ENCODE measurements at regions not wholly inside any gene's neighbourhood (a gene's known extent, or its start where the extent isn't known, plus 50 kb on each side); places are given as distances from the start of the nearest gene placed in this dataset.

- H3K27ac ChIP-seq: no peak overlapping the region
These were observed 229.2 kb downstream of the MRPS30 start for GRCh38 chr5:45037927-45038326.

GRCh38 chr5:45038366-45038987 lies 229.7 kb downstream of the MRPS30 start:
- DNase-seq (ENCODE audit: low read depth in 1 of 2, low spot score in 2 of 2): peak in 1 of 2 experiments; percentile 61
- Histone ChIP-seq H3K27ac (no peak overlapping the region), H3K27me3 (replicated peaks) (no peaks in the 10 kb centered on the region), H3K4me1 (replicated peaks) (no peaks in the 10 kb centered on the region), H3K36me3 (no peaks in the 10 kb centered on the region), H3K9me3 (replicated peaks) (no peaks in the 10 kb centered on the region), H3K4me3 (no peak overlapping the region)

More at GRCh38 chr5:45037927-45038326, 229.2 kb downstream of the MRPS30 start:
- no peaks in the 10 kb centered on the region for H3K4me1 ChIP-seq (replicated peaks)
- no peaks in the 10 kb centered on the region for H3K27me3 ChIP-seq (replicated peaks)
- H3K4me3 ChIP-seq: no peak overlapping the region
- H3K9me3 ChIP-seq (replicated peaks): no peaks in the 10 kb centered on the region
- no peaks in the 10 kb centered on the region for H3K36me3 ChIP-seq
- DNase-seq (ENCODE audit: low read depth in 1 of 2, low spot score in 2 of 2): no peak

- H3K27me3 ChIP-seq (replicated peaks): no peaks in the 10 kb centered on the region
- no peaks in the 10 kb centered on the region for H3K36me3 ChIP-seq
- DNase-seq (ENCODE audit: low read depth in 1 of 2, low spot score in 2 of 2): no peak
- H3K27ac ChIP-seq: no peak overlapping the region
- no peak overlapping the region for H3K4me3 ChIP-seq
- H3K4me1 ChIP-seq (replicated peaks): no peaks in the 10 kb centered on the region
- no peaks in the 10 kb centered on the region for H3K9me3 ChIP-seq (replicated peaks)
These were observed 233.5 kb downstream of the MRPS30 start for GRCh38 chr5:45042283-45042682.

- Histone ChIP-seq H3K4me3 (no peak overlapping the region), H3K27ac (no peak overlapping the region), H3K36me3 (no peaks in the 10 kb centered on the region), H3K4me1 (replicated peaks) (peaks cover 14% of the 10 kb centered on the region), H3K9me3 (replicated peaks) (no peaks in the 10 kb centered on the region), H3K27me3 (replicated peaks) (no peaks in the 10 kb centered on the region)
- DNase-seq (ENCODE audit: low read depth in 1 of 2, low spot score in 2 of 2): no peak
These were observed 248.8 kb downstream of the MRPS30 start for GRCh38 chr5:45057564-45057963.

- Histone ChIP-seq H3K4me1 (replicated peaks) (peaks cover 14% of the 10 kb centered on the region), H3K36me3 (no peaks in the 10 kb centered on the region), H3K27ac (peak overlapping the region; percentile 50), H3K4me3 (no peak overlapping the region), H3K9me3 (replicated peaks) (no peaks in the 10 kb centered on the region), H3K27me3 (replicated peaks) (no peaks in the 10 kb centered on the region)
- peak in 1 of 2 experiments; percentile 88 for DNase-seq (ENCODE audit: low read depth in 1 of 2, low spot score in 2 of 2)
These were observed 252.0 kb downstream of the MRPS30 start for GRCh38 chr5:45060724-45061123.

- no peak for DNase-seq (ENCODE audit: low read depth in 1 of 2, low spot score in 2 of 2)
- no peaks in the 10 kb centered on the region for H3K27me3 ChIP-seq (replicated peaks)
- H3K9me3 ChIP-seq (replicated peaks): no peaks in the 10 kb centered on the region
- no peaks in the 10 kb centered on the region for H3K36me3 ChIP-seq
- peaks cover 14% of the 10 kb centered on the region for H3K4me1 ChIP-seq (replicated peaks)
- no peak overlapping the region for H3K4me3 ChIP-seq
- no peak overlapping the region for H3K27ac ChIP-seq
These were observed 253.3 kb downstream of the MRPS30 start for GRCh38 chr5:45062044-45062443.

GRCh38 chr5:45081082-45081481 lies 272.3 kb downstream of the MRPS30 start:
- H3K4me3 ChIP-seq: no peak overlapping the region
- H3K27ac ChIP-seq: no peak overlapping the region
- no peak for DNase-seq (ENCODE audit: low read depth in 1 of 2, low spot score in 2 of 2)
- H3K4me1 ChIP-seq (replicated peaks): no peaks in the 10 kb centered on the region
- 0 out of 2 replicates have a peak, but pooled peaks cover 5% of the 10 kb centered on the region for H3K9me3 ChIP-seq (replicated peaks)
- no peaks in the 10 kb centered on the region for H3K36me3 ChIP-seq
- H3K27me3 ChIP-seq (replicated peaks): no peaks in the 10 kb centered on the region

GRCh38 chr5:45089870-45090269 lies 281.1 kb downstream of the MRPS30 start:
- Histone ChIP-seq H3K9me3 (replicated peaks) (0 out of 2 replicates have a peak, but pooled peaks cover 3% of the 10 kb centered on the region), H3K36me3 (no peaks in the 10 kb centered on the region), H3K27me3 (replicated peaks) (no peaks in the 10 kb centered on the region), H3K27ac (no peak overlapping the region), H3K4me1 (replicated peaks) (no peaks in the 10 kb centered on the region), H3K4me3 (no peak overlapping the region)
- DNase-seq (ENCODE audit: low read depth in 1 of 2, low spot score in 2 of 2): no peak

- Histone ChIP-seq H3K36me3 (no peaks in the 10 kb centered on the region), H3K27me3 (replicated peaks) (no peaks in the 10 kb centered on the region), H3K9me3 (replicated peaks) (0 out of 2 replicates have a peak, but pooled peaks cover 2% of the 10 kb centered on the region), H3K4me3 (no peak overlapping the region), H3K4me1 (replicated peaks) (no peaks in the 10 kb centered on the region), H3K27ac (no peak overlapping the region)
- DNase-seq (ENCODE audit: low read depth in 1 of 2, low spot score in 2 of 2): no peak
These were observed 284.6 kb downstream of the MRPS30 start for GRCh38 chr5:45093377-45093776.

- H3K36me3 ChIP-seq: no peaks in the 10 kb centered on the region
- H3K27me3 ChIP-seq (replicated peaks): no peaks in the 10 kb centered on the region
- no peaks in the 10 kb centered on the region for H3K9me3 ChIP-seq (replicated peaks)
- no peak for DNase-seq (ENCODE audit: low read depth in 1 of 2, low spot score in 2 of 2)
- no peak overlapping the region for H3K4me3 ChIP-seq
- no peaks in the 10 kb centered on the region for H3K4me1 ChIP-seq (replicated peaks)
- H3K27ac ChIP-seq: no peak overlapping the region
These were observed 286.2 kb downstream of the MRPS30 start for GRCh38 chr5:45094876-45095440.

- no peak overlapping the region for H3K27ac ChIP-seq
- H3K9me3 ChIP-seq (replicated peaks): no peaks in the 10 kb centered on the region
- no peaks in the 10 kb centered on the region for H3K27me3 ChIP-seq (replicated peaks)
- no peaks in the 10 kb centered on the region for H3K36me3 ChIP-seq
- DNase-seq (ENCODE audit: low read depth in 1 of 2, low spot score in 2 of 2): no peak
- H3K4me3 ChIP-seq: no peak overlapping the region
- no peaks in the 10 kb centered on the region for H3K4me1 ChIP-seq (replicated peaks)
These were observed 289.7 kb downstream of the MRPS30 start for GRCh38 chr5:45098483-45098882.

GRCh38 chr5:45101146-45101545 lies 292.4 kb downstream of the MRPS30 start:
- Histone ChIP-seq H3K4me1 (replicated peaks) (no peaks in the 10 kb centered on the region), H3K36me3 (no peaks in the 10 kb centered on the region), H3K9me3 (replicated peaks) (no peaks in the 10 kb centered on the region; the same call in 1 of the 2 replicates), H3K4me3 (no peak overlapping the region), H3K27ac (no peak overlapping the region), H3K27me3 (replicated peaks) (no peaks in the 10 kb centered on the region)
- DNase-seq (ENCODE audit: low read depth in 1 of 2, low spot score in 2 of 2): no peak

- Histone ChIP-seq H3K4me1 (replicated peaks) (no peaks in the 10 kb centered on the region), H3K9me3 (replicated peaks) (no peaks in the 10 kb centered on the region; the same call in none of the 2 replicates), H3K4me3 (no peak overlapping the region), H3K27me3 (replicated peaks) (no peaks in the 10 kb centered on the region), H3K36me3 (no peaks in the 10 kb centered on the region), H3K27ac (no peak overlapping the region)
- no peak for DNase-seq (ENCODE audit: low read depth in 1 of 2, low spot score in 2 of 2)
These were observed 296.8 kb downstream of the MRPS30 start for GRCh38 chr5:45105491-45105994.

- no peaks in the 10 kb centered on the region; the same call in none of the 2 replicates for H3K9me3 ChIP-seq (replicated peaks)
- H3K27ac ChIP-seq: no peak overlapping the region
- no peak for DNase-seq (ENCODE audit: low read depth in 1 of 2, low spot score in 2 of 2)
- H3K36me3 ChIP-seq: no peaks in the 10 kb centered on the region
- no peaks in the 10 kb centered on the region for H3K27me3 ChIP-seq (replicated peaks)
- H3K4me1 ChIP-seq (replicated peaks): no peaks in the 10 kb centered on the region
- H3K4me3 ChIP-seq: no peak overlapping the region
These were observed 300.3 kb downstream of the MRPS30 start for GRCh38 chr5:45109062-45109461.
